CMK (cell line): ENCODE measurements at regions not wholly inside any gene's neighbourhood (a gene's known extent, or its start where the extent isn't known, plus 50 kb on each side); places are given as distances from the start of the nearest gene placed in this dataset.
"Not testable (repeated sequence)": the region's sequence is repeated elsewhere in the genome, so short reads cannot be mapped to it uniquely, and the experiment has no call there.

Experiments
- DNase-seq: peaks from one replicate; pipeline ENCODE4 v3.0.0-alpha.2; 2010; ENCODE audit warnings: low read depth

DNA sequence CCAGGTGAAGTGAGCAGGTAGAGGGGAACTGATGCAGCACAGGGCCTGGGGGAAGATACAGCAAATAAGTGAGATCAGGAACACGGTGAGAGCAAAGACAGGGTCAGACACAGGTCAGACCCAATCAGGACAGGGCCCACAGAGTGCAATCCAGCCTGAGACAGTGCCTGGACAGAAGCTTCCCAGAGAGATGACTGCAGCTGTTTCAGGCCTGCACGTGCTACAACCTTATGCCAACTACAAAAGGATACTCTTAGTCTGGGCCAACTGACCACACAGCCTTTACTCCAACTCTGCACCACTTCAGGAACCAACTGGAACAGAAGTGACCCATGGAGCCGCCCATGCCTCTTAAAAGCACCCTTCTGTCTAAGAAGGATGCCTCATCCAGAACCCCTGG lies 228.0 kb downstream of the TOMM20 start:
- DNase-seq: no peak

DNA sequence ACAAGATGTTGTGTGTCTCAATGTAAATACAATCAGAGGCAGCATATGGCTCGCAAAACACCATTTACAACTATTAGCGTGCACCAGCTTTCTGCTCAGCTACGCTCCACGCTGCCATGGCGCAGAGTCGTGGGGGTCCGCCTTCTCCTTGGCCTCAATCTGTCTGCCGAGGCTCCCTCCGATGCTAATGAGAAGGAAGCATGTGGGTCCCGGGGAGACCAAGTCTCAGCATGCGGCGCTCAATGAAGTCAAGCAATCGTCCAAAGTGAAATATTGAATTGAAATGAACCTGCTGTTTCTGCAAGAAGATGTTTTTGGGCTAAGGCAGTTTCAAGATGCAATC lies 228.9 kb downstream of the TOMM20 start:
- DNase-seq: no peak

DNA sequence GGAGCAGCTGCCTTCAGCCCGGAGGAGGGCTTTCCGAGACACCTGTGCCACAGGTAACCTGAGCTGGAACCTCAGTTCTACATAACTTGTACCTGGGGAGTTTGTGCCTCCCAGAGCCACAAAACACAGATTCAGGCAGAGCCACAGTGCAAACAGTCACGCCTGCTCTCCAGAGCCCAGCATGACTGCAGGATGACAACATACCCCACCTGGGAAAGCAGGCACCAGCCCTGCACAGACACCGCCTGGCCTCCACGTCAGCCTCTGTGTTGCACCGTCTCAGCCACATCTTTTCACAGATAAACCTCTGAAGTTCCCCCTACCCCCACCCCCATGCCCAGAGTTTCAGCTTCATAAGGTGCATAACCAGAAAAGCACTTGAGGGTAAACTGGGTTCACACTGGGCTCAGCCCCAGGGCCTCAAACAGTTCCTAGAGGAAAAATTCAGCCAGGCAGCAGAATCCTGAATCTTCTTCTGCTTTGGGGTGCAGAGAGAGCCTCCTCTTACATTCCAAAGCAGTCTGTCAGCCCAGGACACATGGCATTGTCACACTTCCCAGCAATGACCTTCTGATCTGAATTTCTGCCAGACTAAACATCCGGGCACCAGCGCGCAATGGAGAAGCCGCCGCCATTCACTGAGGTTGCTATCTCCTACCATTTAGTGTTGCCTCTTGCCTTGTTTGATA lies 229.5 kb downstream of the TOMM20 start:
- DNase-seq: no peak

DNA sequence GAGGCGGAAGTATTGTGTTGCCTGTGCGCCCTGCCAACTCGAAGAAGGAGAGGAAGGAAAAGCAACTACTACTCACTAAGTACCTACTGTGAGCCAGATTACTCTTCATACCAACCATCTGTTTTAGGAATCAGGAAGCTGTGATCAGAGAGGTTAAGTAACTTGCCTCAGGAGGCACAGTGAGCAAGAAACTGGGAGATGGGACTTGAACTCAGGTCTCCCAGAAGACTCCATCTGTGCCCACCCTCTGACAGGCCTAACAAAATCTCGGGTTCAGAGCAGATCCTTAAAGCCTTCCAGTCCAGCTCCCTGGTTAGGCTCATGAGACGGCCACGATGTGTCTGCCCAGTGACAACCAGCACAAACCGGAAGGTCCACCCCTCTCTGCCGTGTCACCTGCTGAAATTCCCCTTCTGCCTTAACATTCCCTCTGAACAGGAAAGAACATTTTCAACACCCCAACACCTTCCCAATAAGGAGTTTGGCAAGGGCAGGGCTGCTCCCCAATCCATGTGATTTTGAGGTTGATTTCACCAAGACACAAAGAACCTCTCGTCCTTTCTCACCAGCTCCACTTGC lies 230.1 kb downstream of the TOMM20 start:
- DNase-seq: no peak

DNA sequence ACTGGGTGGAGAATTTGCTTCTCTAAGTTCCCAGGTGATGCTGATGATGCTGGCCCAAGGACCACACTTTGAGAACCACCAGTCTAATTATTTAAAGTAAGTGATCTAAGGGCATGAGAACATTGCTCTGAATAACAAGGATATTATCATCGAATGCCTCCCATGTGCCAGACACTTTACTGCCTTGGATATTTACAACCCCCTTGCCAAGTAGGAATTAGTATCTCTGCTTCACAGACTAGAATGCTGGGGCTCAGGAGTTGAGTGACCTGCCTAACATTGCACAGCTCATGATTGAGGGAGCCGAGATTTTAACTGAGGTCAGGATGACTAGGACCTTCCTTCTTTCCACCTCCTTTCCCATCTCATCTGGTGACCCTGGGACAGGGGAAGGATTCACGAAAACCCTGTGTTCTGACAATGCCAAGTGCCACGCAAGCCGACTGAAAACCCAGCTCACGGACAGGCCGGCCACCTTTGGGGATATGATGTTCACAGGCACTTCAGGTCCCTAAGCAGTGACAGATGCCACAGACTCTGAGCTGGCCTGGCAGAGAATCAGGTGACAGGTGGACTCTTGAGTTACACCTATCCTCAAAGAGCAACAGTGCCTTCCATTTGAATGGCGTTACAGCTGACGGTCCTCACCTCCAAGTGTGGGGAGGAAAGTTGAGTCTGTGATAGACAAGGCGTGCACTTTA lies 230.7 kb downstream of the TOMM20 start:
- DNase-seq: no peak

DNA sequence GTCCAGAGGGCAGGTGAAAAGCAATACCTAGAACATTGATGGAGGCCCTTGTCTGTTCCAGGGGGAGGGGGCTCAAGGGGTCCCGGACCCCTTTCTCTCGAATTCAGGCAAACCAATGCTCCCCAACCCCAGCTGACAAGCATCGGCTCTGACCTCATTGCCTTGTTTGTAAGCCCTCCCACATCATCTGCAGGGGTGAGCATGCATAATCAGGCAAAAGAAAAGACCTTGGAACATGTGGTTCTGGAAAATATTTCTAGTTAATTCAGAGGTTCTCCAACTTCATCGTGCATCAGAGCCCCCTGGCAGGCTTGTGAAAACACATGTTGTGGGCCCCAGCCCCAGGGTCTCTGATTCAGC lies 231.3 kb downstream of the TOMM20 start:
- no peak for DNase-seq

DNA sequence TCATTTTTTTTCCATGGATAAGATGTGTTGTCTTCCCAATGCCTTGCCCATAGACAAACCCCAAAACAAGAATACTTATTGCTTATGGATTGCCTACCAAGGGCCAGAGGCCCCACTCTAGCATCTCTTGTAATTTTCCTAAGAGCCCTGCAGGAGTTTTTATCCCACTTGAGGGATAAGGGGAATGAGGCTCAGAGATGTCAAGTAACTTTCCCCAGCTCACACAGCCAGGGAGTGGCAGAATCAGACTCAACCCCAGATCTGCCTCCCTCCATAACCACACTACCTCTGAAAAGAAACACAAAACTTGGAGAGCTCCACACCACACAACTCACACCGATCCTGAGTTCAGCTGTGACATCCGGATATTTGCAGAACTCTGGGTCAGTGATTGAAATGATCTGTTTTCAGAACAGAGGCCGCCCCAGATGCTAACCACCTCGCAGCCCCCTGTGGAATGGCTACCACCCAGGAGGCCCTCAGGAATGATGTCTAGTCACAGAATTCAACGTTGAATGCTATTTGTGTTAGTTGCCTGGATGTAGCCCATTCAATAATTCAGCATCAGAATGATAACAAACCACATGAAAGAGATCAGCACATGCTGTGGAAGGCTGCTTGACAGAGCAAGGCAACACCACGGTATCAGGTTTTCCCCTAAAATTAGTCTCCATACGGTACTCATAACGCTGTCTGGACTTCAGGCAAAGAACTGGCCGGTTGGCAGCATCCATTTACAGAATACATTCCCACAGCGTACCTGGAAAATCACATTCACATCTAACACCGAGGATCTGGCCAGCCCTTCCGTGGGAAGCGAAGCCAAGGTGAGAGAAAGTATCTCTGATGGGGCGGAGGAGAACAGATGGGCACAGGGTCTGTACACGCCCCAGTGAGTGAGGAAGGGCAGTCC lies 231.9 kb downstream of the TOMM20 start:
- no peak for DNase-seq

DNA sequence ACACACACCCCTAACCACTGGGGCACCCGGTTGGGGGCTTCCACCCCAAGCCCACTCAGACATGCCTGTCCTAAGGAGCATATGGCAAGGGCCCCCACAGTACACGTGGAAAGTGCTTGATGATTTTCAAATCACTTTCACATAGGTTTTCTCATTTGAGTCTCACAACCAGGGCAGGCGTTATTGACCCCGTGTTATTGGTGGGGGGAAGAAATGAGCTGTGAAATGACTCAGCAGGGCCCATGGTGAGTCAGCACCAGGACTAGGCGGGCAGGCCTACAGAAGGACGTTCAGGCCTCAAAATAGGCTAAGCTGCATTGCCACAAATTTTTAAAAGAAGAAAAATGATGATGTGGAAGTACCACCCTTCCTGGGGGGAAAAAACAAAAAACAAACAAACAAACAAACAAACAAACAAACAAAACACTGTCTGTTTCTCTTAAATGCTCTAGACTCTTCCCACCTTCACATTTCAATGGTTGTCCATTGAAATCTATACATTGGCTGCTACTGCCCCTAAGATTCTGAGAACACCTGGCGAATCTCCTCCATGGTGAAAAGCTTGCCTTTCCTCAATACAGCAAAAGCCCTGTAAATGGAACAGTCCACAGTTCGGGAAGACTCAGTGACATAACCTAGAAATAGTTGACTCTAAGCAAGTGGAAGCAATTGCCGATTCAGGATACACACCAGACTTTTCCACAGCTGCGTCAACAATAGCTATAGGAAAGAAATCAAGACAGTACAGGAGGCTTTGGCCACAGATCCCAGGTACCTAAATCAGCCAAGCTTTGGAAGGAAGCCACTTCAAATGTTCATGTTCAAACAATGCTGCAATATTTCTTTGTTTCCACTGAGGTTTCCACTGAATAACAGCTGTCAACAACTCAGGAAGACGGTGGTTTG lies 234.7 kb downstream of the TOMM20 start:
- DNase-seq: no peak

DNA sequence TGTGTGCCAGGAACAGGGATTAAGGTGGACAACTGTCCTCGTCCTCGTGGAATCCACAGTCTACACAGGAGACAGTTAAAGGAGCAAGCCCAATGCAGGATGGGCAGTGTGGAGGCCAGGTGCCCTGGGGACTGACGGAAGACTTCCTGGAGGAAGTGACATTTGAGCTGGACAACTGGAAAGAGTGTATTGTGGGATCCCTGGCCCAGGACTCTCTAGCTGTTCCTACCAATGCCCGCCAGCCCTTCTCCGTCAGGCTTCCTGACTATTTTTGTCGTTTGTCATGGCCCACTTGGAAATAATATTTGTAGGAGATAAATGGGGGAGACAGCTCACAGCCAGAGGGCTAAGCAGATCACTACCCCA lies 235.3 kb downstream of the TOMM20 start:
- no peak for DNase-seq

DNA sequence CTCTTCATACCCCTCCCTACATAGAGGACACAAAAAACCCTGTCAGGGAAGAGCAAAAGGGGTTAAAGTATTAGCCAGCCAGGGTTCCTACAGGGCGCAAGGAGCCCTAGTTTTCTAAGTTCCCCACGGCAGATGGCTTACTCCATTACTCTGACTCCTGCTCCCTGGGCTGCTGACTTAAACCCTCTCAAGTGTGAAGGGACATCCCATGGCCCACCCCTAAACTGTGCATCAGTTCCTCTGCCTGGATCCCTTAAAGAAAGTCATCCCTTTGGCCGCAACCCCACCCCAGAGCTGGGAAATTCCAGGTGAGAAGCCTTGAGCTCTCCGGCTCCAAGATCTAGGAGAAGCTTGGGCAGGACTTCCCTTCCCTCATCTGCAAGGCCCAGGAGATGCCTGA lies 236.0 kb downstream of the TOMM20 start:
- no peak for DNase-seq

DNA sequence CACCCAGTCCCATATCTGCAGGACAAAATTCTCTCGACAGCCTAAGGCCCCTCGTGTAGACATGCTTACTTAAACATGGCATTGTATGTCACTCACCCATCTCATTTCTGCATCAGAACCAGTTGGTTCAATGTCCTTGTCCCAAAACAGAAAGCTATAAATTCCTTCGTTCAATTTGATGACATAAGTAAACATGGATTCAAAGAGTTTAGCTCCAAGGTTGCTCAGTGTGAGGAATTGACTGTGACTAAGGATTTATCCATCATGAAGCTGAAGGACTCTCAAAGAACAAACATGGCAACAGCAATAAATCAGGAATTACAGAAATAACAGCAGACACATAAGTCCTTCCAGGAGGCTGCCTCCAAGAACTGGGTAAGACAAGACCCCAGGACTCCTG lies 237.2 kb downstream of the TOMM20 start:
- no peak for DNase-seq

DNA sequence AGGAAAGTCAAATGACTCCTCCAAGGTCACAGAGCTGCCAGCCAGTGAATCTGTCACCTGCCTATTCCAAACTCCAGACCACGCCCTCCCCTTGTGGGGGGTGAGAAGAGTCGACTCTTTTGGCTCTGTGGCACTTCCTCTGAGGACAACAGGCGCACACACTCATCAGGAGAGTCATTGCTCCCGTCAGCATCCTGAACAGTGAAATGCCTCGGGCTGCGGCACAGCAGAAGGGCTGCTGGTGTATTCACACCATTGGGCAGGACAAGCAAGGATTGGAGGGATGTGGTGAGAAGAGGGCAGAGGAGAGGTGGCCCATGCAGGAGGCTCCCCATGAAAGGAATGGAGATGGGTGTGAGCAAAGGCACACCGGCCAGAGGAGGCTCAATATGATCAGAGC lies 239.0 kb downstream of the TOMM20 start:
- no peak for DNase-seq

DNA sequence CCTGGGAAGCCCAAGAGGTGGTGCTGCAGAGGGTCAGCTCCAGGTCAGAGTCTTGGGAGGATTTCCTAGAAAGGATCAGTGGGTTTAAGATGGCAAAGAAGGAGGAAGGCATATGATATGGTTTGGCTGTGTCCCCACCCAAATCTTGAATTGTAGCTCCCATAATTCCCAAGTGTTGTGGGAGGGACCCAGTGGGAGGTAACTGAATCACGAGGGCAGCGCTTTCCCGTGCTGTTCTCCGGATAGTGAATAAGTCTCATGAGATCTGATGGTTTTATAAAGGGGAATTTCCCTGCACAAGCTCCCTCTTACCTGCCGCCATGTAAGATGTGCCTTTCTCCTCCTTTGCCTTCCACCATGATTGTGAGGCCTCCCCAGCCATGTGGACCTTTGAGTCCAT lies 240.4 kb downstream of the TOMM20 start:
- not testable (repeated sequence) for DNase-seq

DNA sequence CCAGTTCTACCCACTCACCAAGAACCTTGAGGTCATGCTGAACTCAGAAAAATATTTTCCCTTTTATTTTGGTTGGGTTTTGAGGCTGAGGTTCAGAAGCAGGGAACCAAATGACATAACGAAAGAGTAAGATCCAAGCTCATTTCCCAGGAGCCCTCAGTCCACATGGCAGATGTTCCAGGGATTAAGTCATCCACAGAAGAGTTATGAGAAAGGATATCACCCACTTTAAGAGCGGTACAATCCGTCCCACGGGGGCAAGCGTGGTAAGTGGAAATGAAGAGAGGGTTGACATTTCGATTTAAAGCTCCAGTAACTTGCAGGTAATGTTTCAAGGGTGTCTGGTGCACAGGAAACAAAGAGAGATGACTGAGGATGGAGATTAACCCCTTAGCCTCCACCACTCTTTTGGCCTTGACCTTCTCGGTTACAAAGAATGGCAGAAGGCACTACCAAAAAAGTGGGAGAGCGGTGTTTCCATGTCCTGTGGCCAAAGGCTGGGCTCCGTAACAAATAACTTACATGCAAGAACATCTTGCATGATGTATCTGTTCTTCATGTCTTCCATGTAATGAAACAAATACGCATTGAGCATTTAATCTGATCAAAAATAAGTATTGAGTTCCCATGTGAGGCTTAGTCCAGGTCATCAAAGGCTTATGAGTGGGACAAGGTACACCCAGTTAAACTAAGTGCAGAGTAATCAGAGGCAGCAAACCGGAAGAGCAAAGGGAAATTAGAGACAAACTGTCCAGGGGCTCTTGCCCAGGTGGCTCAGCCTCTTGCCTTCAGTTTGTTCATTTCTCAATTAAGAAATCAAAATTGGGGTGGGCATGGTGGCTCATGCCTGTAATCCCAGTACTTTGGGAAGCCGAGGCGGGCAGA lies 241.4 kb downstream of the TOMM20 start:
- DNase-seq: no peak

DNA sequence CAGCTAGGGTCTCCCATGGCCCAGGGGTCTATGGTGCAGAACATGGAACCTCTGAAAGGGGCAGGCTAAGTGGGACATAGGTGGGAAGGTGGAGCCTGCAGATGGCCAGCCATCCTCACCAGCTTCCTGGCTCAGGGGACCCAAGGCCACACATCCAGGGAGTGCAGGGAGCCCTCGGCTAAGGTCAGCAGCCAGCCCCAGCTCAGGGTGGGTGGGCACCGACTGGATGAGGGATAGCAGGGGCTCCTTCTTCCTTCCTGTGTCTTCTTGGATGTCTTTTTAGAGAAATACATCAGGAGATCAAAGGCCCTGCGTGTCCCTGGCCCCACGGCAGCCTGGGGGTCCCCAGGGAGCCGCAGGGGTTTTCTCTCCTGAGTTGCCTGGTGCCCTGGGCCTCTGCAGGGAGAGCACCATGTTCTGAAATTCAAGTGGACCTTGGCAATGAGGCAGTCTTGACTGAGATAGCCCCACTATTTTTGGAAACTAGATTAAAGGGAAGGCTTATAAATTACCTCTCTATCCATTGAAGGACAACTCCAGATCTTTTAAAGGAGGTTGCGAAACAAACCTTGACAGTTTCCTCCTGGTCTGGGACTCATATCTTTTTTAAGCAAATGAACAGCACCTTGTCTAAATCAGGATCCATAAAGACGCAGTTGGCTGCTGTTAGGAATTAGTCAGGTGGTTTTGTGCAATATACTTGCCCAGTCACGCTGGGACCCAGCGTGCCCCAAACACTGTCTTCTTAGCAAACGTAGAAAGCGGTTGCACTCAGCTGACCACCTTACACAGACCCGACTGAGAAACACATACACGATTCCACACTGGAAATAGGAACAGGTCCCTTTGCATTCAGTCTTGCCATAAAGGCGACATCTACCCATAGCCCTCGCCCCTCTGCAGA lies 242.3 kb downstream of the TOMM20 start:
- no peak for DNase-seq

DNA sequence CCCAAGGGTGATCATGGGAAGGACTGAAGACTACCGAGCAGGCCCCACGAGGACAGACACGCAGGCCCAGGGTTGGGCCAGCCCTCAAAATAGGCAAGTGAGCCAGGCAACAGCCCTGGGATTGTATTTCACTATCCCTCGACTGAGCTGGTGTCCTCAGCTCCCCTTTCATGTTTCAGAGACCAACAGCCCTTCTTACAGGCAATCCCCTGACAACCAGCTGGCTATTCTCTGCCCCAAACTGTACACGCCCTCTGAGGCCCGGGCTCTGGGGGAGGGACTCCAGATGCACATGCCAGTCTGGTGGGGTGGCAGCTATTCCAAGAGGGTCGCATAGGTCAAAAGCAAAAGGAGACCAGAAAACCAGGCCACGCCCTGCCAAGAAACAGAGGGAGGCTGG lies 243.0 kb downstream of the TOMM20 start:
- no peak for DNase-seq

DNA sequence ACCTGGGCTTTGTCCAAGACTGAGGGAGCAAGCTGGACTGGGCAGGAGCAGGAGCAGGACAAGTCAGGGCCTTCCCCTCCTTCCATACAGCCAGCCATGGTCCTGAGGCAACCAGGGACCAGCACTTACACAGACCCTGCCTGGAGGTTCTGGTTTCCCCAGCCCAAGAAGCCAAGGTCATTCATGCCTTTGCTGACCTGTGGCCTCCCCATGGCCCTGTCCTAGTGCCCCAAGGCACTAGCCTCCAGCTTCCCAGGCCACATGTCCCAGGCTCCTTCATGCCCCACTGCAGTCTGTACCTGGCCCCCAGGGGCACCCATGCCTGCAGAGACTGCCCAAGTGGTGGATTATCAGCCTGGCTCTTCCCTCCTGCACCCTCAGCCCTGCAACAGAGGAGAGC lies 243.9 kb downstream of the TOMM20 start:
- no peak for DNase-seq

DNA sequence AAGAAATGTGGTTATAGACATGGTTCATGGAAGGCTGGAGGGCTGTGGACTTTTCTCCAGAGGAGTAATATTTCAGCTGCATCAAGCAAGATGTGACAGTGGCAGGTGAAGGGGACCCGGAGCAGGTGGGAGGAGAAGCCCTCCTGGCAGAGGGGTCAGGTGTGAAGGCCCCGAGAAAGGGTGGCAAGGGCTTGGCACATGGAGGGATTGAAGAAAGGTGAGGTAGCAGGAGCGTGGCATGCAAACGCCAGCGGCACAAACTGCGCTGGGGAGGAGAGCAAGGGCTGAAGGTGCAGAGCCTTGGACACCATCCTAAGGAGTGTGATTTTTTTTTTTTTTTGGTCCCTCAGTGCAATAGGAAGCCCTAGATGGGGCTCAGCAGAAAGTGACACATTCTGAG lies 244.6 kb downstream of the TOMM20 start:
- DNase-seq: no peak

DNA sequence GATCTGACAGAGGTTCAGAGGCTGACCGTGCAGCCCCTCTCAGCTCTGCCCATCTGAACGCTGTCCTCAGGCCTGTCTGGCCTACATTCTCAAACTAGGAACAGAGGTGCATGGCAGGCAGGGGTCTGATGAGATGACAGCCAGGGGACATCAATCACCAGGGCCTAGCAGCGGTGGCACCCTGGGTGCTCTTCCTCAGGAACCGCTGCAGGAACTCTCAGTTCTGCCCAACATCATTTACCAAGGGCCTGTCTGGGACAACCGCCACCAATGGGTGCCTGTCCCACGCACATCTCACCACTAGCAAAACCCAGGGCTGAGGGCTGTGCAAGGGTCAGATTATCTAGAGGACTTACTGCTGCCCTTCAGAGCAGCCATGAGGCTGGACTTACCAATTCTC lies 245.7 kb downstream of the TOMM20 start:
- no peak for DNase-seq
